ENCODE measurements at regions not wholly inside any gene's neighbourhood (a gene's known extent, or its start where the extent isn't known, plus 50 kb on each side); places are given as distances from the start of the nearest gene placed in this dataset.

GRCh38 chr2:105454801-105455485, 56.1 kb upstream of the FHL2 start:
- WGBS, 2 donors (ENCODE audit: extremely low coverage in 2 of 2, insufficient read length in 2 of 2, insufficient replicate concordance in 1 of 2) = no CpG with 5 or more reads among the region's 6 CpGs
- no peak overlapping the region for H3K27ac ChIP-seq (replicated peaks; ENCODE audit: low read length)
- no peak overlapping the region for H3K4me2 ChIP-seq (ENCODE audit: insufficient read depth, low read length, poor library complexity, severe bottlenecking)
- H3K4ac ChIP-seq (ENCODE audit: low read length) = no peak overlapping the region
- H3K36me3 ChIP-seq (replicated peaks in 1 of 2; ENCODE audit: control insufficient read depth in 2 of 2, insufficient read depth in 2 of 2, low read length in 2 of 2) = no peaks in the 10 kb centered on the region
- no peak overlapping the region for H2AK5ac ChIP-seq (ENCODE audit: low read depth, low read length)
- no peak overlapping the region for H3K14ac ChIP-seq (ENCODE audit: low read length)
- no peak overlapping the region for H3K18ac ChIP-seq (ENCODE audit: low read length)
- no peak overlapping the region for H3K9ac ChIP-seq (ENCODE audit: low read depth, low read length, poor library complexity)
- no peak overlapping the region for H2BK12ac ChIP-seq (ENCODE audit: low read length)
- H4K8ac ChIP-seq (ENCODE audit: low read depth, low read length) = no peak overlapping the region
- H3K9me3 ChIP-seq (replicated peaks in 1 of 2; ENCODE audit: control insufficient read depth in 2 of 2, insufficient read depth in 1 of 2, low read depth in 1 of 2, low read length in 2 of 2) = no peaks in the 10 kb centered on the region
- H3K4me1 ChIP-seq (ENCODE audit: control insufficient read depth in 2 of 2, insufficient read depth in 1 of 2, low read depth in 1 of 2, low read length in 2 of 2) = no peaks in the 10 kb centered on the region
- H3K23ac ChIP-seq (ENCODE audit: low read depth, low read length, poor library complexity) = no peak overlapping the region
- H2BK5ac ChIP-seq (ENCODE audit: low read length) = no peak overlapping the region
- H3K27me3 ChIP-seq (ENCODE audit: control insufficient read depth in 3 of 3, insufficient read depth in 3 of 3, low read depth in 1 of 3, low read length in 3 of 3) = no peaks in the 10 kb centered on the region
- no peak overlapping the region for H3K4me3 ChIP-seq (ENCODE audit: low read length in 2 of 2)
- no peak overlapping the region for H4K91ac ChIP-seq (ENCODE audit: low read depth, low read length, poor library complexity)
- peak overlapping the region; percentile 41 for H2AFZ ChIP-seq (ENCODE audit: low read length)
- no peaks in the 10 kb centered on the region for H3K79me1 ChIP-seq (ENCODE audit: low read depth, low read length)
- no peak for DNase-seq (ENCODE audit: low spot score)
- H2BK120ac ChIP-seq (ENCODE audit: low read depth, low read length) = no peak overlapping the region
- H2BK15ac ChIP-seq (ENCODE audit: low read length) = no peak overlapping the region

DNA sequence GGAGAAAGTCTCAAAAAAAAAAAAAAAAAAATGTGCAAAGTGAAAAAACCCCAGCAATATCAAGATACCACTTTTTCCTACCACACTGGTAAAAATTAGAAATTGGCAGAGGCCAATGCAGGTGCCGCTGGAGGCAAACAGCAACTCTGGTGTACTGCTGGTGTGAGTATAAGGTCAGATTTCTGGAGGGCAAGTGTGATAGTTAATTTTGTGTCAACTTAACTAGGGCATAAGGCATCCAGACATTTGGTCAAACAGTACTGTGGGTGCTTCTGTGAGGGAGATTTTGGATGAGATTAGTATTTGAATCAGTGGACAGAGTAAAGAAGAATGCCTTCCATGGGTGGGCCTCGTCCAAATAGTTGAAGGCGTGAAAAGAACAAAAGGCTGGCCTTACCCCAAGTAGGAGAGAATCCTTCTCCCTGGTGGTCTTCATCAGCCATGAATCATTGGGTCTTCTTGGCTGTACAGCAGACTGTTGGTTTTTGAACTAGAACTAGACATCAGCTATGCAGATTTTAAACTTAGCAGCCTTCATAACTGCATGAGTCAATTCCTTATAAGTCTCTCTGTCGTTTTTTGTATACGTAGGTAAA, 52.8 kb upstream of the FHL2 start:
- Histone ChIP-seq H2AFZ (ENCODE audit: low read length) (no peak overlapping the region), H3K27ac (replicated peaks; ENCODE audit: low read length) (no peak overlapping the region), H3K4ac (ENCODE audit: low read length) (no peak overlapping the region), H2AK5ac (ENCODE audit: low read depth, low read length) (no peak overlapping the region), H2BK12ac (ENCODE audit: low read length) (no peak overlapping the region), H2BK5ac (ENCODE audit: low read length) (no peak overlapping the region), H3K9ac (ENCODE audit: low read depth, low read length, poor library complexity) (no peak overlapping the region), H3K36me3 (replicated peaks in 1 of 2; ENCODE audit: control insufficient read depth in 2 of 2, insufficient read depth in 2 of 2, low read length in 2 of 2) (no peaks in the 10 kb centered on the region), H2BK120ac (ENCODE audit: low read depth, low read length) (no peak overlapping the region), H2BK15ac (ENCODE audit: low read length) (no peak overlapping the region), H3K4me1 (ENCODE audit: control insufficient read depth in 2 of 2, insufficient read depth in 1 of 2, low read depth in 1 of 2, low read length in 2 of 2) (no peaks in the 10 kb centered on the region), H4K8ac (ENCODE audit: low read depth, low read length) (no peak overlapping the region), H3K79me1 (ENCODE audit: low read depth, low read length) (no peaks in the 10 kb centered on the region), H3K27me3 (ENCODE audit: control insufficient read depth in 3 of 3, insufficient read depth in 3 of 3, low read depth in 1 of 3, low read length in 3 of 3) (no peaks in the 10 kb centered on the region), H4K91ac (ENCODE audit: low read depth, low read length, poor library complexity) (no peak overlapping the region), H3K14ac (ENCODE audit: low read length) (no peak overlapping the region), H3K18ac (ENCODE audit: low read length) (no peak overlapping the region), H3K23ac (ENCODE audit: low read depth, low read length, poor library complexity) (no peak overlapping the region), H3K4me3 (ENCODE audit: low read length in 2 of 2) (no peak overlapping the region), H3K4me2 (ENCODE audit: insufficient read depth, low read length, poor library complexity, severe bottlenecking) (no peak overlapping the region), H3K9me3 (replicated peaks in 1 of 2; ENCODE audit: control insufficient read depth in 2 of 2, insufficient read depth in 1 of 2, low read depth in 1 of 2, low read length in 2 of 2) (no peaks in the 10 kb centered on the region)
- no peak for DNase-seq (ENCODE audit: low spot score)
- no CpG with 5 or more reads among the region's 5 CpGs for WGBS, 2 donors (ENCODE audit: extremely low coverage in 2 of 2, insufficient read length in 2 of 2, insufficient replicate concordance in 1 of 2)

GRCh38 chr2:105450471-105450870, 51.6 kb upstream of the FHL2 start:
- no CpG with 5 or more reads among the region's 6 CpGs for WGBS, 2 donors (ENCODE audit: extremely low coverage in 2 of 2, insufficient read length in 2 of 2, insufficient replicate concordance in 1 of 2)
- no peak overlapping the region for H4K8ac ChIP-seq (ENCODE audit: low read depth, low read length)
- H3K23ac ChIP-seq (ENCODE audit: low read depth, low read length, poor library complexity) = no peak overlapping the region
- H3K4ac ChIP-seq (ENCODE audit: low read length) = no peak overlapping the region
- no peak overlapping the region for H3K4me2 ChIP-seq (ENCODE audit: insufficient read depth, low read length, poor library complexity, severe bottlenecking)
- no peaks in the 10 kb centered on the region for H3K36me3 ChIP-seq (replicated peaks in 1 of 2; ENCODE audit: control insufficient read depth in 2 of 2, insufficient read depth in 2 of 2, low read length in 2 of 2)
- H3K79me1 ChIP-seq (ENCODE audit: low read depth, low read length) = no peaks in the 10 kb centered on the region
- H2BK5ac ChIP-seq (ENCODE audit: low read length) = no peak overlapping the region
- H4K91ac ChIP-seq (ENCODE audit: low read depth, low read length, poor library complexity) = no peak overlapping the region
- no peak overlapping the region for H2BK12ac ChIP-seq (ENCODE audit: low read length)
- no peak overlapping the region for H2AK5ac ChIP-seq (ENCODE audit: low read depth, low read length)
- H2AFZ ChIP-seq (ENCODE audit: low read length) = no peak overlapping the region
- no peaks in the 10 kb centered on the region for H3K27me3 ChIP-seq (ENCODE audit: control insufficient read depth in 3 of 3, insufficient read depth in 3 of 3, low read depth in 1 of 3, low read length in 3 of 3)
- H3K18ac ChIP-seq (ENCODE audit: low read length) = no peak overlapping the region
- H3K4me3 ChIP-seq (ENCODE audit: low read length in 2 of 2) = no peak overlapping the region
- no peaks in the 10 kb centered on the region for H3K9me3 ChIP-seq (replicated peaks in 1 of 2; ENCODE audit: control insufficient read depth in 2 of 2, insufficient read depth in 1 of 2, low read depth in 1 of 2, low read length in 2 of 2)
- no peak overlapping the region for H3K27ac ChIP-seq (replicated peaks; ENCODE audit: low read length)
- no peaks in the 10 kb centered on the region for H3K4me1 ChIP-seq (ENCODE audit: control insufficient read depth in 2 of 2, insufficient read depth in 1 of 2, low read depth in 1 of 2, low read length in 2 of 2)
- no peak overlapping the region for H2BK120ac ChIP-seq (ENCODE audit: low read depth, low read length)
- H3K9ac ChIP-seq (ENCODE audit: low read depth, low read length, poor library complexity) = no peak overlapping the region
- no peak for DNase-seq (ENCODE audit: low spot score)
- H3K14ac ChIP-seq (ENCODE audit: low read length) = no peak overlapping the region
- H2BK15ac ChIP-seq (ENCODE audit: low read length) = no peak overlapping the region

- Histone ChIP-seq H4K8ac (ENCODE audit: low read depth, low read length) (no peak overlapping the region), H3K79me1 (ENCODE audit: low read depth, low read length) (no peaks in the 10 kb centered on the region), H3K4ac (ENCODE audit: low read length) (no peak overlapping the region), H3K4me3 (ENCODE audit: low read length in 2 of 2) (no peak overlapping the region), H2AK5ac (ENCODE audit: low read depth, low read length) (no peak overlapping the region), H3K23ac (ENCODE audit: low read depth, low read length, poor library complexity) (no peak overlapping the region), H3K27ac (replicated peaks; ENCODE audit: low read length) (no peak overlapping the region), H3K4me1 (ENCODE audit: control insufficient read depth in 2 of 2, insufficient read depth in 1 of 2, low read depth in 1 of 2, low read length in 2 of 2) (no peaks in the 10 kb centered on the region), H3K36me3 (replicated peaks in 1 of 2; ENCODE audit: control insufficient read depth in 2 of 2, insufficient read depth in 2 of 2, low read length in 2 of 2) (no peaks in the 10 kb centered on the region), H3K9me3 (replicated peaks in 1 of 2; ENCODE audit: control insufficient read depth in 2 of 2, insufficient read depth in 1 of 2, low read depth in 1 of 2, low read length in 2 of 2) (no peaks in the 10 kb centered on the region), H2BK120ac (ENCODE audit: low read depth, low read length) (no peak overlapping the region), H3K18ac (ENCODE audit: low read length) (peak overlapping the region; percentile 0), H2BK12ac (ENCODE audit: low read length) (no peak overlapping the region), H3K14ac (ENCODE audit: low read length) (no peak overlapping the region), H3K27me3 (ENCODE audit: control insufficient read depth in 3 of 3, insufficient read depth in 3 of 3, low read depth in 1 of 3, low read length in 3 of 3) (no peaks in the 10 kb centered on the region), H4K91ac (ENCODE audit: low read depth, low read length, poor library complexity) (no peak overlapping the region), H2BK15ac (ENCODE audit: low read length) (no peak overlapping the region), H2AFZ (ENCODE audit: low read length) (no peak overlapping the region), H3K9ac (ENCODE audit: low read depth, low read length, poor library complexity) (peak overlapping the region; percentile 38), H2BK5ac (ENCODE audit: low read length) (no peak overlapping the region), H3K4me2 (ENCODE audit: insufficient read depth, low read length, poor library complexity, severe bottlenecking) (no peak overlapping the region)
- no CpG with 5 or more reads among the region's 3 CpGs for WGBS, 2 donors (ENCODE audit: extremely low coverage in 2 of 2, insufficient read length in 2 of 2, insufficient replicate concordance in 1 of 2)
- DNase-seq (ENCODE audit: low spot score) = no peak
These were observed 50.2 kb upstream of the FHL2 start for GRCh38 chr2:105449076-105449475.
